Activated T-cell treated with anti-CD3 and anti-CD28 coated beads, Interleukin-2, amount 50 U/mL, for 72 hours (primary cell): ENCODE measurements at regions not wholly inside any gene's neighbourhood (a gene's known extent, or its start where the extent isn't known, plus 50 kb on each side); places are given as distances from the start of the nearest gene placed in this dataset.
"Not testable (repeated sequence)": the region's sequence is repeated elsewhere in the genome, so short reads cannot be mapped to it uniquely, and the experiment has no call there.

Experiments
- ATAC-seq, 2 donors: fragments of 150-1000 bp; cut with Tn5 transposase; replicated peaks in 1 of 2; 2 replicates each; pipeline ENCODE4 v1.10.0; 2021; ENCODE audit warnings: moderate library complexity in 2 of 2, mild to moderate bottlenecking in 1 of 2
- DNase-seq, 2 donors: peaks; one replicate each; pipeline ENCODE4 v3.0.0; 2021 to 2022; ENCODE audit warnings: mixed read lengths in 1 of 2
- H3K27ac Mint-ChIP-seq: one replicate; pipeline ENCODE4 v1.8.0; 2022; ENCODE audit warnings: mild to moderate bottlenecking, moderate library complexity, mixed read lengths
- H3K27me3 Mint-ChIP-seq: one replicate; pipeline ENCODE4 v1.8.0; 2022; ENCODE audit warnings: low read depth, mixed read lengths
- H3K36me3 Mint-ChIP-seq, 2 donors: one replicate each; pipeline ENCODE4 v1.8.0; 2022; ENCODE audit warnings: mixed read lengths in 2 of 2, mild to moderate bottlenecking in 1 of 2; ENCODE audit not compliant: insufficient read depth in 2 of 2
- H3K4me1 Mint-ChIP-seq: one replicate; pipeline ENCODE4 v1.8.0; 2022; ENCODE audit warnings: low read depth, mixed read lengths
- H3K4me3 Mint-ChIP-seq, 2 donors: one replicate each; pipeline ENCODE4 v1.8.0; 2022; ENCODE audit warnings: mild to moderate bottlenecking in 2 of 2, mixed read lengths in 2 of 2, moderate library complexity in 2 of 2
- H3K9me3 Mint-ChIP-seq, 2 donors: one replicate each; pipeline ENCODE4 v1.8.0; 2022; ENCODE audit warnings: mixed read lengths in 2 of 2

GRCh38 chr17:27209316-27209715 lies 84.6 kb upstream of the WSB1 start:
- ATAC-seq (no peak), DNase-seq (no peak)
- H3K4me3 Mint-ChIP-seq = no peak overlapping the region
- peaks cover 17% of the 10 kb centered on the region for H3K27me3 Mint-ChIP-seq
- H3K36me3 Mint-ChIP-seq = peaks cover under 1 to 3% of the 10 kb centered on the region in 2 donors
- peaks cover 5% of the 10 kb centered on the region for H3K4me1 Mint-ChIP-seq
- H3K27ac Mint-ChIP-seq = no peak overlapping the region
- peaks cover 1% of the 10 kb centered on the region in 2 donors for H3K9me3 Mint-ChIP-seq

- not testable (repeated sequence) for H3K9me3 Mint-ChIP-seq, H3K4me1 Mint-ChIP-seq, DNase-seq, ATAC-seq, H3K27ac Mint-ChIP-seq, H3K36me3 Mint-ChIP-seq, H3K4me3 Mint-ChIP-seq
- H3K27me3 Mint-ChIP-seq = peaks cover 12% of the 10 kb centered on the region
Observed at GRCh38 chr17:27210809-27211208, 83.1 kb upstream of the WSB1 start.

GRCh38 chr17:27216836-27217235 lies 77.1 kb upstream of the WSB1 start:
- Mint-ChIP-seq H3K27me3 (no peaks in the 10 kb centered on the region), H3K4me3 (no peak overlapping the region), H3K27ac (no peak overlapping the region), H3K36me3 (peaks cover 0 to 2% of the 10 kb centered on the region in 2 donors), H3K4me1 (peaks cover 11% of the 10 kb centered on the region), H3K9me3 (peaks cover 2 to 4% of the 10 kb centered on the region in 2 donors)
- DNase-seq = no peak
- no peak for ATAC-seq

GRCh38 chr17:27217631-27218030 lies 76.3 kb upstream of the WSB1 start:
- DNase-seq = no peak
- H3K4me1 Mint-ChIP-seq = peaks cover 11% of the 10 kb centered on the region
- H3K27ac Mint-ChIP-seq = no peak overlapping the region
- peaks cover 2 to 4% of the 10 kb centered on the region in 2 donors for H3K9me3 Mint-ChIP-seq
- peaks cover 0 to 2% of the 10 kb centered on the region in 2 donors for H3K36me3 Mint-ChIP-seq
- H3K27me3 Mint-ChIP-seq = no peaks in the 10 kb centered on the region
- H3K4me3 Mint-ChIP-seq = no peak overlapping the region
- no peak for ATAC-seq

- ATAC-seq = no peak
- H3K9me3 Mint-ChIP-seq = peaks cover 2 to 4% of the 10 kb centered on the region in 2 donors
- no peaks in the 10 kb centered on the region for H3K27me3 Mint-ChIP-seq
- DNase-seq = no peak
- no peak overlapping the region for H3K4me3 Mint-ChIP-seq
- peaks cover 0 to 2% of the 10 kb centered on the region in 2 donors for H3K36me3 Mint-ChIP-seq
- H3K4me1 Mint-ChIP-seq = peaks cover 11% of the 10 kb centered on the region
- H3K27ac Mint-ChIP-seq = no peak overlapping the region
Observed at GRCh38 chr17:27218041-27218440, 75.9 kb upstream of the WSB1 start.

GRCh38 chr17:27218719-27219488 lies 75.0 kb upstream of the WSB1 start:
- Mint-ChIP-seq H3K4me3 (peak overlapping the region in 1 of 2 donors; percentile 33), H3K27me3 (no peaks in the 10 kb centered on the region), H3K36me3 (peaks cover 0 to 2% of the 10 kb centered on the region in 2 donors), H3K27ac (peak overlapping the region; percentile 6), H3K9me3 (peaks cover 2 to 4% of the 10 kb centered on the region in 2 donors), H3K4me1 (peaks cover 11% of the 10 kb centered on the region)
- DNase-seq (peak; percentile 26 to 61), ATAC-seq (peak; percentile 88 to 98)

GRCh38 chr17:27222515-27222914 lies 71.4 kb upstream of the WSB1 start:
- Mint-ChIP-seq H3K27me3 (no peaks in the 10 kb centered on the region), H3K4me1 (peaks cover 11% of the 10 kb centered on the region), H3K27ac (peak overlapping the region; percentile 35), H3K4me3 (no peak overlapping the region), H3K9me3 (no peaks in the 10 kb centered on the region), H3K36me3 (no peaks in the 10 kb centered on the region)
- DNase-seq (no peak), ATAC-seq (no peak)

GRCh38 chr17:27224526-27225315 lies 69.2 kb upstream of the WSB1 start:
- no peak for ATAC-seq
- Mint-ChIP-seq H3K9me3 (no peaks in the 10 kb centered on the region), H3K36me3 (no peaks in the 10 kb centered on the region), H3K27me3 (no peaks in the 10 kb centered on the region), H3K27ac (no peak overlapping the region), H3K4me3 (no peak overlapping the region), H3K4me1 (no peaks in the 10 kb centered on the region)
- no peak for DNase-seq

- H3K4me3 Mint-ChIP-seq = no peak overlapping the region
- ATAC-seq (no peak), DNase-seq (no peak)
- no peaks in the 10 kb centered on the region for H3K4me1 Mint-ChIP-seq
- no peak overlapping the region for H3K27ac Mint-ChIP-seq
- H3K36me3 Mint-ChIP-seq = no peaks in the 10 kb centered on the region
- no peaks in the 10 kb centered on the region for H3K27me3 Mint-ChIP-seq
- H3K9me3 Mint-ChIP-seq = no peaks in the 10 kb centered on the region
Observed at GRCh38 chr17:27226611-27227230, 67.2 kb upstream of the WSB1 start.

GRCh38 chr17:27230996-27231395 lies 62.9 kb upstream of the WSB1 start:
- H3K9me3 Mint-ChIP-seq = no peaks in the 10 kb centered on the region
- no peaks in the 10 kb centered on the region for H3K36me3 Mint-ChIP-seq
- no peak overlapping the region for H3K27ac Mint-ChIP-seq
- H3K4me1 Mint-ChIP-seq = no peaks in the 10 kb centered on the region
- DNase-seq (no peak), ATAC-seq (no peak)
- peaks cover 9% of the 10 kb centered on the region for H3K27me3 Mint-ChIP-seq
- H3K4me3 Mint-ChIP-seq = no peak overlapping the region

GRCh38 chr17:27232328-27232727 lies 61.6 kb upstream of the WSB1 start:
- H3K27me3 Mint-ChIP-seq = peaks cover 9% of the 10 kb centered on the region

GRCh38 chr17:27233059-27233458 lies 60.9 kb upstream of the WSB1 start:
- DNase-seq (no peak), ATAC-seq (no peak)
- H3K9me3 Mint-ChIP-seq = no peaks in the 10 kb centered on the region
- H3K27me3 Mint-ChIP-seq = peaks cover 9% of the 10 kb centered on the region
- H3K36me3 Mint-ChIP-seq = no peaks in the 10 kb centered on the region
- peaks cover under 1% of the 10 kb centered on the region for H3K4me1 Mint-ChIP-seq
- no peak overlapping the region for H3K27ac Mint-ChIP-seq
- no peak overlapping the region for H3K4me3 Mint-ChIP-seq

More at GRCh38 chr17:27232328-27232727, 61.6 kb upstream of the WSB1 start:
- no peak overlapping the region for H3K4me3 Mint-ChIP-seq
- no peak for DNase-seq
- H3K36me3 Mint-ChIP-seq = no peaks in the 10 kb centered on the region
- no peak overlapping the region for H3K27ac Mint-ChIP-seq
- ATAC-seq = no peak
- H3K4me1 Mint-ChIP-seq = no peaks in the 10 kb centered on the region
- H3K9me3 Mint-ChIP-seq = no peaks in the 10 kb centered on the region

GRCh38 chr17:27233776-27234175 lies 60.1 kb upstream of the WSB1 start:
- H3K4me1 Mint-ChIP-seq = peaks cover 8% of the 10 kb centered on the region
- H3K27me3 Mint-ChIP-seq = peaks cover 9% of the 10 kb centered on the region
- no peak for ATAC-seq
- no peak overlapping the region for H3K4me3 Mint-ChIP-seq
- no peak overlapping the region for H3K27ac Mint-ChIP-seq
- H3K36me3 Mint-ChIP-seq = no peaks in the 10 kb centered on the region
- no peaks in the 10 kb centered on the region for H3K9me3 Mint-ChIP-seq
- no peak for DNase-seq
